ENCODE measurements at regions not wholly inside any gene's neighbourhood (a gene's known extent, or its start where the extent isn't known, plus 50 kb on each side); places are given as distances from the start of the nearest gene placed in this dataset.

- SMC1A ChIA-PET (ENCODE audit: uncharacterized antibody, unreplicated experiment), result no interaction called here
- intact Hi-C loops (cut with micrococcal nuclease; ENCODE audit: unreplicated experiment) (no loop called here), in situ Hi-C loops (cut with MboI) (no loop called here)
- Histone ChIP-seq H4K20me1 (ENCODE audit: control insufficient read depth, insufficient read depth) (no peaks in the 10 kb centered on the region), H3K4me3 (no peak overlapping the region), H3K27ac (ENCODE audit: control insufficient read depth, insufficient read depth) (no peak overlapping the region), H2AFZ (ENCODE audit: control insufficient read depth, low read depth, low read length) (no peak overlapping the region), H3K79me2 (ENCODE audit: control insufficient read depth, insufficient read depth, low read length) (no peaks in the 10 kb centered on the region), H3K36me3 (ENCODE audit: control insufficient read depth in 2 of 2, insufficient read depth in 2 of 2, low read length in 1 of 2) (no peaks in the 10 kb centered on the region), H3K27me3 (replicated peaks in 1 of 2; ENCODE audit: control insufficient read depth in 2 of 2, insufficient read depth in 2 of 2, low read length in 1 of 2) (peaks cover 0 to 5% of the 10 kb centered on the region in 2 experiments; a peak in 1 of 4 replicates), H3K4me1 (ENCODE audit: control insufficient read depth, insufficient read depth, low read length) (no peaks in the 10 kb centered on the region), H3K9ac (ENCODE audit: control insufficient read depth, insufficient read depth, low read length) (no peak overlapping the region), H3K9me3 (replicated peaks; ENCODE audit: control insufficient read depth, insufficient read depth, low read length) (no peaks in the 10 kb centered on the region), H3K4me2 (ENCODE audit: control insufficient read depth, insufficient read depth) (no peak overlapping the region)
- BruUV-seq (replicated peaks), result no TSS peak
- RAD21 ChIA-PET (ENCODE audit: unreplicated experiment), result no interaction called here
- 11% methylated on average over 5 of the region's 5 CpGs for WGBS (ENCODE audit: insufficient coverage, insufficient replicate concordance, low lambda C conversion rate, missing lambda C conversion rate)
- FAIRE-seq (no peak), DNase-seq (ENCODE audit: low read depth, low spot score) (no peak), ATAC-seq (no peak)
- POLR2A ChIA-PET, result no interaction called here
- CTCF ChIA-PET, result no interaction called here
- TF ChIP-seq NFYA (IDR thresholded peaks at IDR 0.05; ENCODE audit: borderline replicate concordance, low read depth, low read length) (no peak), MYB (IDR thresholded peaks at IDR 0.05; ENCODE audit: borderline replicate concordance, low read depth, low read length) (no peak), IRF3 (IDR thresholded peaks at IDR 0.05) (no peak), USF2 (IDR thresholded peaks at IDR 0.05; ENCODE audit: borderline replicate concordance, low read depth, low read length) (no peak), NKRF (conservative IDR thresholded peaks at IDR 0.05) (no peak), ATF3 (IDR thresholded peaks at IDR 0.05; ENCODE audit: borderline replicate concordance, extremely low read depth, low read depth, low read length) (no peak), POLR2AphosphoS2 (IDR thresholded peaks at IDR 0.05; ENCODE audit: low read depth, low read length) (no peak), ZNF217 (IDR thresholded peaks at IDR 0.05) (no peak), ZNF592 (IDR thresholded peaks at IDR 0.05) (no peak), DPF2 (IDR thresholded peaks at IDR 0.05) (no peak), RBBP5 (conservative IDR thresholded peaks at IDR 0.05) (no peak), YBX1 (IDR thresholded peaks at IDR 0.05) (no peak), ZZZ3 (IDR thresholded peaks at IDR 0.05; ENCODE audit: control insufficient read depth, insufficient read length, low read depth) (no peak), IKZF1 (conservative IDR thresholded peaks at IDR 0.05) (no peak), SUPT20H (IDR thresholded peaks at IDR 0.05; ENCODE audit: borderline replicate concordance, control insufficient read depth, low read depth, low read length) (no peak)
Measured at GRCh38 chr5:74949976-74950375, 83.8 kb upstream of the FAM169A start.
